ENCODE measurements at regions not wholly inside any gene's neighbourhood (a gene's known extent, or its start where the extent isn't known, plus 50 kb on each side); places are given as distances from the start of the nearest gene placed in this dataset.

- POLR2A ChIA-PET, result no interaction called here
- TF ChIP-seq POLR2A (IDR thresholded peaks at IDR 0.05; ENCODE audit: low read depth, low read length) (no peak), POLR2AphosphoS5 (IDR thresholded peaks at IDR 0.05; ENCODE audit: insufficient read depth, low read depth, low read length) (no peak), GATA2 (IDR thresholded peaks at IDR 0.05; ENCODE audit: insufficient read depth, insufficient read length, low read depth, low read length) (no peak), CTCF (IDR thresholded peaks at IDR 0.05; ENCODE audit: extremely low read depth in 1 of 2, insufficient read depth in 1 of 2, low read depth in 1 of 2, low read length in 2 of 2) (no peak), EZH2 (IDR thresholded peaks at IDR 0.05; ENCODE audit: borderline replicate concordance, low read depth, low read length, severe bottlenecking) (no peak), FOS (IDR thresholded peaks at IDR 0.05; ENCODE audit: borderline replicate concordance, insufficient read depth, low read length) (no peak), MYC (IDR thresholded peaks at IDR 0.05; ENCODE audit: low read depth, low read length) (no peak), JUN (IDR thresholded peaks at IDR 0.05; ENCODE audit: borderline replicate concordance, insufficient read depth, insufficient read length, low read depth) (no peak), MAX (IDR thresholded peaks at IDR 0.05; ENCODE audit: insufficient read depth, insufficient read length) (no peak)
Observed at GRCh38 chr16:9415545-9415944, 324.1 kb downstream of the HAPSTR1 start.

More at GRCh38 chr16:9415545-9415944, 324.1 kb downstream of the HAPSTR1 start:
- Histone ChIP-seq H2AFZ (ENCODE audit: low read depth, low read length) (no peak overlapping the region), H3K27me3 (ENCODE audit: control insufficient read depth in 2 of 2, insufficient read depth in 2 of 2, low read length in 2 of 2) (no peaks in the 10 kb centered on the region), H3K79me2 (ENCODE audit: control insufficient read depth, insufficient read depth, low read length) (no peaks in the 10 kb centered on the region), H3K4me1 (ENCODE audit: control insufficient read depth, extremely low read depth, insufficient read depth, low read length) (no peaks in the 10 kb centered on the region), H3K36me3 (ENCODE audit: control insufficient read depth in 2 of 2, extremely low read depth in 1 of 2, insufficient read depth in 2 of 2, low read length in 2 of 2) (no peaks in the 10 kb centered on the region), H3K4me3 (replicated peaks in 1 of 3; ENCODE audit: insufficient read depth in 1 of 3, low read depth in 1 of 3, low read length in 3 of 3) (no peak overlapping the region), H3K27ac (ENCODE audit: insufficient read depth, low read depth, low read length) (no peak overlapping the region), H3K4me2 (ENCODE audit: insufficient read depth, low read length) (no peak overlapping the region), H3K9me3 (replicated peaks; ENCODE audit: control insufficient read depth, insufficient read depth, low read length) (no peaks in the 10 kb centered on the region), H3K9me1 (replicated peaks; ENCODE audit: control insufficient read depth, extremely low read depth, insufficient read depth, low read length) (no peaks in the 10 kb centered on the region), H4K20me1 (replicated peaks; ENCODE audit: control insufficient read depth, extremely low read depth, insufficient read depth, low read length) (no peaks in the 10 kb centered on the region), H3K9ac (replicated peaks; ENCODE audit: extremely low read depth, insufficient read depth, low read length) (no peak overlapping the region)
- intact Hi-C loops (cut with micrococcal nuclease) (no loop called here), dilution Hi-C loops (cut with MboI; ENCODE audit: extremely low pct_ligation_motif_present, low sequenced_read_pairs) (no loop called here)
- DNase-seq (ENCODE audit: low read depth, low spot score) (no peak), FAIRE-seq (no peak)
- CTCF ChIA-PET, result no interaction called here
- no TSS peak for BruUV-seq (replicated peaks)
